NCI-H1930 (cell line): ENCODE measurements at regions not wholly inside any gene's neighbourhood (a gene's known extent, or its start where the extent isn't known, plus 50 kb on each side); places are given as distances from the start of the nearest gene placed in this dataset.

Experiments used
- DNase-seq, 2 experiments: peaks; one replicate each; lab custom pipeline; 2025; lab: John Stamatoyannopoulos, UW

DNA sequence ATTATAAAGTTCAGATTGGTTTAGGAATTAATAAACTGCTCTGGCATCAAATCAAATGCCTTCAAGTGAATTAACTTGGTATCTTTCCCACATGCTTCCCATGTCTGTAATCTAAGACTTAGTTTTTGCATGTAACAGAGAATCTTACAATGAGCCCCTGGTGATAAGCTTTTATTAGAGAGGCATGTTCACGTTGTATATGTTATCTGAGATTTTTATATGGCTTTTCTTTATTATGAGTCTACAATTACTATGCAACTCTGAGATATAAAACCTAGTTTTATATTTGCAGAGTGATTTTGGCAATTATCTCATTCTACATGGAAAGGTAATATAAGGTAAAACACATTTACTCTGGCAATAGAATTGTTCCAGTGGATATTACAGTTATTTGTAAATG, 1578.4 kb upstream of the IGFBP7 start:
- peak; percentile 32 to 36 for DNase-seq

DNA sequence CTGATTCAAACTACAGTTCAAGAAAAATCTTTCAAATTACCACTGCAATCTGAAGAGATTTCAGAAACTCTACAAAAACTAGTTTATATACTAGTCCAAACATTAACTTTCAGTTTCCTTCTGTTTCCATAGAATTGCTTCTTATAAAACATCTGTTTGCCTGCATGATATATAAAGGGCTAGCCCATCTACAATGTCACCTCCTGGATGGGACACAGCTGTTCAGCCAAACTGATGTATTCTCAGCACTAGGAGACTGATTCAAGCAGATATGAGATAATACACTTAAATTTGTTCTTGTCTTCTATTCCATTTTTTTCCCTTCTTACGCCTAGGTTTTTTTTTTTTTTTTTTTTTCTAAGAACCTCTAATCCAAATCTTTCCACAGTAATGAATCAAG, 1569.7 kb upstream of the IGFBP7 start:
- DNase-seq: no peak

DNA sequence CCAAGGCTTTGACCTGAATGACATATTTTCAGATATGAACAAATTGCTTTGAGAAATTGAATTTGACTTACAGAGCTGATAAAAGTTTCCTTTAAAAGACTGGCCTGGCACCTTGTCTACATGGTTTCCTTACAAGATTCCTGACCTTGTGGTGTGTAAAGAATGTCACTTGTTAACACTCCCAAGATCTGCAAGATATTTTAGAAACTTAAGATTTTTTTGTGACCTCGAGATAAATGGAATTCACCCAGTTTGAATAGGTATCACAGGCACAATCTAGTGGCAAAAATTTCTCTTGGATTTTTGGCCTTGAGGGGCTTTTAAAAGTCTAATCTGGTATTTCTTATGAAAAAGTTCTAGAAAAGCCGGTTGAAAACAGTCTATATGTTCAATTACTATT, 1568.9 kb upstream of the IGFBP7 start:
- no peak for DNase-seq

DNA sequence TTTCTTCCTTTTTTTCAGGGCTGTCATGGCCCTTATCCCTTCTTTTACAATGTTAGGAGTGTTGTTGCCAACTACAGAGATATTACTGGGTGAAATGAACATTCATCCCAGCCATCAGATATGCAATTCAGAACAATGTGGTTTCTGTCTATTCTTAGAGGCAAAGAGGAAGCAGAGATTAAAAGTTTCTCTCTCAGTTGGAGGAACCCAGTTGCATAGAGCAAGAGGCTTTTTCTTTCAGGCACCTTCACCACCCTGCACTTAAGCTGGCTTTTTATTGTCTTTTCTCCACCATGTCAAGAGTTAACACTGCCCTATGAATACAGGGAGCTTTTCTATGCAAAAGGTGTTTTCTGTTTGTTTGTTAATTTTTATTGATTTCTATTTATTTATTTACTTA, 1559.6 kb upstream of the IGFBP7 start:
- no peak for DNase-seq

DNA sequence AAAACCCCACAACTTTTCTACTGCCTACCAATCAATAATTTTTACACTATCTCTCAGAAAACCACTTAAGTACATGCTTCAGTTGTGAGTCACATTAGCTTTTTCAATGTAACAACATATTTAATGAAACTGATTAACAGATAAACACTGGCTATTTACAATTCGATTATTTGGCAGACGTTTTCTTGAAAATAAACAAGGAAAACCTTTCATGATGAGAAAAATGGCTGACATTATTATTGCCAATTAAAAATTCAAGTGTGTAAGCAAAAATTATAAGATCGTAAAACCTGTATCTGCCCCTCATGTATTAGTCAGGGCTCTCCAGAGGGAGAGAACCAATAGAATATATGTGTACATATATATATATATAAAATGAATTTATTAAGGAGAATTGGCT, 1555.5 kb upstream of the IGFBP7 start:
- no peak for DNase-seq

DNA sequence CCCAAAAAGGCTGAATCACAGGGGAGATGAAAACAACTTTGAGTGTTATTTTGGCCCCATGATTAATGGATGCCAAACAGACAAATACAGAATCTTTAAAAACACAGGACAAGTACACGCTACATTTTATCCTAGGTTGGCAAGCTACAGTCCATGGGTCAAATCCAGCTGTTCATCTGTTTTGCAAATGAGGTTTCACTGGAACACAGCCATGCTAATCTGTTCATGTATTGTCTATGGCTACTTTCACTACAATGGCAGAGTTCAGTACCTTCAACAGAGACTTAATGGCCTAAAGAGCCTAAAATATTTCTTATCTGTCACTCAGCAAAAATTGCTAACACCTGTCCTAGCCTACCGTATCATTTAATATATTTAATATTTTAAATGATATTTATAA, 1548.5 kb upstream of the IGFBP7 start:
- DNase-seq: no peak

DNA sequence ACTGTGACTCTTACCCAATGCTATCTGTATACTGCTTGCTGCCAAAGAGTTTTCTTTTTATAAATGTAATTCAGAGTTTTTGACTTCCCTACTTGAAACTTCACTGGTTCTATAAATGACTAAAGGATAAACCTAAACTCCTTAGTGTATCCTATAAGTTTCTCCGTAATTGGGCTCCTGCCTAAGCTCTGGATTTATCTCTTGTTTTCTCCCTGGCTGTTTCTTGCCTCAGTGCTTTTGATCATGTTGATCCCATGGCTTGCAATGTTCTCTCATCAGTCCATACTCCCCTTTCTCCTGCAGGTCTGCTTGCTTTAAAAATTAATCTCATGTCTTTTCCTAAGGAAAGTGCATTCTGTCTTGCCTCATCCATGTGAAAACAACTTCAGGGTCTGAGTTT, 1543.1 kb upstream of the IGFBP7 start:
- no peak for DNase-seq

DNA sequence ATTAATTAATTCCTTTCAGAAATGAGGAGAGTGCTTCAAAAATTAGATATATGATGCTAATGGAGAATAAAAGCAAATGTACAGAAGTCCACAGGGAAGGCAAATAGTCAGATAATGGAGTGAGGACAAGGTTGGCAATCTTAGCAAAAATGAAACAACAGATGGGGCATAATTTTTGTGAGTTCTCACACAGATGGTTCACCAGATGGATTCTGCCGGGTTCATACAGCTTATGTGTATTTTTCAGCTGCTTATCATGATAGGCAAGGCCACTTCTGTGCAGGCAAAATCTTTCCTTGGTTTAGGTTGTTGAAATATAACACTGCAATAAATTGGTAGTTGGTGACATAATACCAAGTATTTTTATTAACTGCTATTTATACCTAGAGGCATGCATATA, 1539.0 kb upstream of the IGFBP7 start:
- DNase-seq: no peak

DNA sequence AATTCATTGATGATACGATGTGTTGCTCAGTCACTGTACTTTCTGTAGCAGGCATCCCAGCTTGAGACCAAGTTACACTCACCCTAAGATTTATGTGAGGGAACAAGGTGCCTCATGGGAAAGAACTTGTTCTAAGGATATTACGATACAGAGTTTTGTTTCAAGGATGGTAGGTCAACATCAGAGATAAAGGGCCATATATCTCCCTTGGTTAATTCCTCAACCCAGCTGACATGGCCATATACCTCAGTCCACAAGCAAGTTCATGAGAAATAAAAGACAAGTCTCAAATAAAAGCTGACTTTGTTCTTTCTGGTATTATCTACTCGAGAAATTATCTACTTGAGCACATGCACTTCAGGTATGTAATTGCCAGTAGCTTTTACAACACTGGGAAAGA, 1535.9 kb upstream of the IGFBP7 start:
- no peak for DNase-seq

DNA sequence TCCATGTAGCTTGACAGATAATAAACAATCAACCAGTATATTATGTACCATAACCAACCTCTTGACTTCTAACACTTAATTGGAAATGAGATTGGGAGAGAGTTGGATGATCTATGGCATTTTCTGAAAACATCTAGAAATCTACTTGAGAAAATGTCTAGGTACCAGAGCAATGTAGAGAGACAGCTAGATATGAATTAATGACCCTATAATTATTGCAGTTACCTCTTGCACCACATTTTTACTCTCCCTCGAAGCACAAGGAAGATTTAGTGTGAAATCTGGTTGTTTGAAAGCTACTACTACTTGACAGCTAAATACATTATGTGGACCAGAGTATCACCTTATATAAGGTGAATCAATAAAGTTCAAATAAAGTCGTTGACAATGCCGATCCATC, 1534.4 kb upstream of the IGFBP7 start:
- no peak for DNase-seq

DNA sequence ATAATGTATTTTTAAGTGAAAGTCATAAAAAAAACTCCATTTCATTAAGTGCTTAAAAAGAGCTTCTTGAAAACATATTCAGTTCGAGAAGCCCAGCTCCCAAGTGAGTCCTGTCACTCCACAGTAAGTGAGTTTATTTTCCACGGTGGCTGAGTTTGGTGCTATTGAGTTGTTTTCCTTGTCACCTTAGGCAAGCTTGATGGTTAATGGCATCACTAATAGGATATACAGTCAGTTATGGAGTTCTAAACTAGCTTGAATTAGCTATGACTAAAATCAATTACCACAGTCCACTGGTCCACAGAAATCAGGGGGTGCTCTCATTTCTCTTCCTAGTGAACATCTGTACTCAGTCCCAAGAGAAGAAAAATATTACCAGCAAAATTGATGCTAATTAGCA, 1526.2 kb upstream of the IGFBP7 start:
- DNase-seq: no peak

DNA sequence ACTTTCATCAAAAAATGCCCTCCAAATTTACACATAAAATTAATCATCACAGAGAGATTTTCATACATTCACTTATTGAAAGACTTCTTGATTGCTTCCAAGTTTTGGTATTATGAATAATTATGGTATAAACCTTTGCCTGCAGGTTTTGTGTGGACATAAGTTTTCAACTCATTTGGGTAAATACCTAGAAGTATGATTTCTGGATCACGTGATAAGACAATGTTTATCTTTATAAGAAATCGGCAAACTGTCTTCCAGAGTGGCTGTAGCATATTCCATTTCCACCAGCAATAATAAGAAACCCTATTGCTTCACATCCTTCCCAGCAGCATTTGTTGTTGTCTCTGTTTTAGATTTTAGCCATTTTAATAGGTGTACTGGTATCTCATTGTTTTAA, 1507.0 kb upstream of the IGFBP7 start:
- DNase-seq: no peak

DNA sequence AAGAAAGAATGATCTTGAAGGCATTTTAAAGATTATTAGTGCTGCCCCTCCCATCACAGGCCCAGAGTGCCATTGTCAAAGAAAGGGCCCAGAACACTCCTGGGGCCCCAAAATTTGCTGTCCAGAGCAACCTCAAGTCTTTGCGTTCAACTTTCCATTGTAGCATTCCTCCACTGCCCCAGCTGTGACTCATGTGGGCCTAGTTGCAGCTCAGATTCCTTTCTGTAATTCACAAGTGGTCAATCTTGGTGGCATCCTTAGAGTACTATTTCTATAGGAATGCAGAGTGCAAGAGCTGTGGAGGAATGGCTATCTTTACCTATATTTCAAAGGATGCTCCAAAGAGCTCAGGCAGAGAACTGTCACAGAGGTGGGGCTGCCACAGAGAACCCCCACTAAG, 1500.8 kb upstream of the IGFBP7 start:
- no peak for DNase-seq

DNA sequence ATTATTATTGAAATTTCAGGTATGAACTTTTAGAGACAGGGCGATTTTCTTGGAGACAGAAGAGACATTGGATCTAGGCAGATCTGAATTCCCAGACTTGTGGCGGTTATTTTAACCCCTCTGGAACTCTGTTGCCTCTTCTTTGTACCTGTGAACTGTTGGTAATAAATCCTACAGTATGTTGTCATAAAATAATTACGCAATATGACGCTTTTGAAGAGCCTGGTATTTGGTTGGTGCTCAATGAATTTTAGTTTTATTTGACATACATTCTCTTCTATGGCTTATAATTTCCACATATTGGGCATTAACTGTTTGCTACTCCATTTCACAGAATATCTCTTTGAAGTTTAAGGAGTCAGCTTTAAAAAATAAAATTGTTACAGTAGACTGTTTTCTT, 1496.1 kb upstream of the IGFBP7 start:
- DNase-seq: no peak

DNA sequence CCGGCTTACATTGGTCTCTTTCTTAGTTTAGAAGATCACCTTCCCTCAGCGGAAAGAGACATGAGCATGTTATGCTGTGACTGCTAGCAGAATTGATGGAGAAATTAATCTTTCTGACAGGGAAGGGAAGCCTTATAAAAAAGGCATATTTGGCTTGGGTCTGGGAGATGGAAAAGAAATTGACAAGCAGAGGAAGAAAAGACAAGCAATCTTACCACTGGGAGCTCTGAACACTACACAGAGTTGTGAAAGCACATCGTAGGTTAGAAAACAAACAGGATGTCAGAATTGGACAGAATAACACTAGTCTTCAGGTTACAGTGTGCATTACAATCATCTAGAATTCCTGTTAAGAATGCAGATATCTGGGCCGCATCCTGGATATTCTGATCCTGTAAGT, 1493.8 kb upstream of the IGFBP7 start:
- DNase-seq: no peak

DNA sequence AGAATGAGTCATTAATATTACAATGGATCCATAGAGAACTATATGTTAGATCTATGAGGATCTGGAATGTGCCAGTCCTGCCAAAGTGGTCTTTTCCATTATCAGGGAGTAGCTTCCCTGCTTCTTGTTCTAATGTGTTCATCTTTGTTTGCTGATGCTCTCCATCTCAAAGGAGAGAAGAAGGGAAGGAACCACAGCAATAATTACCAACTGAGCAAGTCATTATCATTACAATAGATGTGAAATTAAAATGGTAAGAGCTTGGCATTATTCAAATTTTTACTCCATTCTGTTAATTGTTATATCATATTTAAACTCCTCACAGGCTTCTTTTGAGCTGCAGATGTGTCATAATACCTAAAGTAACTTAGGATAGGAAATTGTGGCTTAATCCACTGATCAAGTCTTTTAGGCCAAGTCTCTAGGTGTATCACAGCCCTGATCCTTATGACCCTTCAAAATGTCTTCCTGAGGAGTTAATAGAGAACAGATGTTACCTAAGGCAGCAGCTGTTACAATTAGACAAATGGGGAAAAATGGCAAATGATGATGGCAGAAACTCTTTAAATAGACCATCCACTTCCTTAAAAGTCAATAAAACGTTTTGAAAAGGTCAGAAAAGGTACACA, 1492.7 kb upstream of the IGFBP7 start:
- DNase-seq: no peak

DNA sequence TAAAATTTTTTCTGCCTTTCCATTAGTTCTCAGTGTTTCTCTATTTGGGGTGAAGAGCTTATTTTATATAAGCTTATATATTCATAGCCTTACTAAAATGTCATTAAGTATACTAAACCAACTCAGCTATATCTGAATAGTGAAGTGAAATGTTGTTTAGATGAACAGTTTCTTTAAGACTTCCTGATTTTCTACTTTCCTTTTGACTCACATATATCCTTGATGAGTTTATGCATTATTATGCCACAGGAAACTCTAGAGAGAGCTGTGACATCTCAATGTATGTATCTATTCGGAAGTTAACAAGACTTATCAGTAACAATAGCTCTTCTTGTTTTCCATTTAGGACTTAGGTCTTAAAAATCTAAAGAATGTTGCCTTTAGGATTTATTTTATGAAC, 1491.8 kb upstream of the IGFBP7 start:
- DNase-seq: no peak

DNA sequence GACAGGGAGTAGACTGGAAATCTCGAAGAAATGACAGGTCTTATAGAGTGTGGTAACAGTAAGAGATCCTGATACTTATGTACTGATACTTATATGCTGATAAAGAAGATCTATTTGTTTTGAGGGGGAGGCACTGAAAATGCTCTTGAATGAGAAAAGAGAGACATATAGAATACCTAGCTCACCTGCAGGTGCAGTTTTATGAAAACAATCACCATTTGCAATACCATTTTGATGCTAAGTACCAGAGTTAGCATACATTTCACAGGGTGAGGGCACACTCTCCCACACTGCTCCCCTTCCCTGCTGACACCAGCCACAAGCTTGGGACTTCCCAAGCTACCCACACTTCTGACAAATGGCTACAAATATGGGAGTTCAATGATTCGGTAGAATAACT, 1490.1 kb upstream of the IGFBP7 start:
- no peak for DNase-seq

DNA sequence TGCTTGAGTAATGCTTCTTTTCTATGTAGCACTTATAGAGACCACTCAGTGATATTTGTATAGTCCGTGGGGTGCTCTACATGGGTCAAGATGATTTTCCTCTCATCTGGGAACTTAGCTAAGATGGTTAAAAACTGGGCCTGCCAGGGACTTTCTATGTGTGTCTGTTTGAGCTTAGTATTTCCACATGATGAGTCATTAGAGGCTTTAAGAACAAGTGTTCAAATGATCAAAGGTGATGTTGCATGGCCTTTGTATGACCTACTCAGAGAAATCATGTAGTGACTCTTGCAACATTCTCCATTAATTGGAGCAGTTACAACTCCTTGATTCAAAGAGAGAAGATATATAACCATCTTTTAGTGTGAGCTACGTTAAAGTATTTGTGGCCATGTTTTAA, 1480.5 kb upstream of the IGFBP7 start:
- DNase-seq: no peak

DNA sequence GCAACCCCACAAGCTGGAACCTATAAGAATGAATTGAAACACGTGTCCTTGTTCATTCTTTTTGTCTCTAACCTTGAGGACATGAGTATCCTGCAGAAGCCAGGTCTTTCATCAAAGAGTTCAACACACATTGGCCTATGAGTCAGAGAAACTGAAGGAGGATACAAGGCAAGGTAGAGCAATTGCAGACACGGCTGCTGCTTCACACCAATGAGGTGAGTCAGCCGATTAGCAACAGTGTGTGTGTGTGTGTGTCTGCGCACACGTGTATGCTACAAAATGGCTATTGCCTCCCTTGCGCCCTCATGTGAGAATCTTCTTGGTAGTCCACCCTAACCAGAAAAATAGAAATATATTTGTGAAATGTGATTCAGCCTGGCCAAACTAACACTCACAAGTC, 1477.7 kb upstream of the IGFBP7 start:
- DNase-seq: no peak

DNA sequence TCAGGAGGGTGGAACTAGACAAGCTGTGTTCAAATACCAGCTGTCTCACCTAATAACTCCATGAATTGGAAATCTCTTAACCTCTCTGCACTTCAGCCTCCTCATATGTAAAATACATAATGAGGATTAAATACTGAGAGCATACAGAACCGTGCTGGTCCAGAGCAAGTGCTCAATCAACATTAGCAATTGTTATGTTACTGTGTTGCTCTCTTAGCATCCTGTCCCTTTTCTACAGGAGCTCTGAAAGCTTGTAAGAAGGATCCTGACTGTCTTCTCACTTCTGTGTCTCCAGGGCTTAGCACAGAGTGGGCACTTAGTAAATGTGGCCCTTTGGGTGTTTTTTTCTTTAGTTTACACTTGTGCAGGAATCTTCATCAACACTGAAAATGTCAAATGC, 1456.1 kb upstream of the IGFBP7 start:
- DNase-seq: no peak

DNA sequence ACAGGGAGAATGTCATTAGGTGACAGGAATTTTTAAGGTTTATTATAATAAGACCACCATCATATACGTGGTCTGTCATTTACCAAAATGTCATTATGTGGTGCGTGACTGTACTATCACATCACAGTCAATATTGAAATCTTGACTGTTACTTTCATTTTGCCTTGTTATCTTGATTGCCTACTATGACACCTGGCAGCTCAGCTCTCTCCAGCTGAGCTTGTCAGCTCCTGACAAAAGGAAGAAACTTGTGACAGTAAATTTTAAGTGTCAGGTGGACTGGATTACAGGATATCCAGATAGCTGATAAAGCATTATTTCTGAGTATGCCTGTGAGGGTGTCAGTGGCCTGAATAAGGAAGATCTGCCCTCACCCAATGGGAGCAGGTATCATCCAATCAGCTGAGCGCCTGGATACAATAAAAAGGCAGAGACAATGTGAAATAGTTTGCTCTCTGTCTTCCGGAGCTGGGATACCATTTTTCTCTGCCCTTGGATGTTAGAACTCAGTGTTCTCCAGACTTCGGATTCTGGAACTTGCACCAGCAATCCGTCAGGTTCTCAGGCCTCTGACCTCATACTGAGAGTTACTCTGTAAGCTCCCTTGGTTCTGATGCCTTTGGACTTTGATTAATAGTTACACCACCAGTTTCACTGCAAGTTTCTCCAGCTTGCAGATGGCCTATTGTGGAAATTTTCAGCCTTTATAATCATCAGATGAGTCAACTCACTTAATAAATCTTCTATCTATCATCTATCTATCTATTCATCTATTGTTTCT, 1454.7 kb upstream of the IGFBP7 start:
- no peak for DNase-seq

DNA sequence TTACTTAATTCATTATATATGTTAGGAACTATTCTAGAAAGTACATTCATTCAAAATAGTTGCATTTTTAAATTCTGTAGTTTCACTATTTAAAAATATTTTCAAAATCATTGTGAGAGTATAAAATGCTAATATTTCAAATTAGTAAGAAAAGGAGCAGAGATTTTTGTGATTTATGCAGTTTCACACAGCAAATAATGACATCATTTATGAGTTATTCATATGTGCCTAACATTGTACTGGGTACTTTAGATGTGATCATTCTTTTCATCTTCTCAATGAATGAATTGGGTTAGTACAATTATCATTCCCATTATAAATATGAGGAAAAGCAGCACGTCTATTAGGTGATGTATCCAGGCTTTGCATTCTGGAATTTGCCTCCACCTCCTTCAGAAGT, 1451.0 kb upstream of the IGFBP7 start:
- DNase-seq: no peak

DNA sequence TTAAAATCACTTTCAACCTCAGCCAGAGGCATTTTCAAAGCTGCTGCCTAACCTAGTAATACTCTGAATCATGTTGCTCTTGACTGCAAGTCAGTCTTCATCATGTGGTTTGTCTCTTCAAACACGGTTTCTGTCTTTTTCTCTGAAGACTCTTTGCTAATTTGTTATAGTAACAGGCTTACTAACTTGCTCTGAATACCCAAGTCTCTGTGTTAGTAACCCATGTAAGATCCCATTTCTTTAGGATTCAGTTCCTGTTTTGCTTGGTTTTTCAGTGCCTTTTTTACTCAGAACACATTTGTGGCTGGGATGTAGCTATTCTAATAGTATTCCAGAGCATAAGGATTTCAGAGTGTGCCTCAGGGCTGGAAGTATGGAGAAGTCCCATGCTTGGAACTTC, 1450.6 kb upstream of the IGFBP7 start:
- no peak for DNase-seq
